ENCODE measurements at regions not wholly inside any gene's neighbourhood (a gene's known extent, or its start where the extent isn't known, plus 50 kb on each side); places are given as distances from the start of the nearest gene placed in this dataset.

DNA sequence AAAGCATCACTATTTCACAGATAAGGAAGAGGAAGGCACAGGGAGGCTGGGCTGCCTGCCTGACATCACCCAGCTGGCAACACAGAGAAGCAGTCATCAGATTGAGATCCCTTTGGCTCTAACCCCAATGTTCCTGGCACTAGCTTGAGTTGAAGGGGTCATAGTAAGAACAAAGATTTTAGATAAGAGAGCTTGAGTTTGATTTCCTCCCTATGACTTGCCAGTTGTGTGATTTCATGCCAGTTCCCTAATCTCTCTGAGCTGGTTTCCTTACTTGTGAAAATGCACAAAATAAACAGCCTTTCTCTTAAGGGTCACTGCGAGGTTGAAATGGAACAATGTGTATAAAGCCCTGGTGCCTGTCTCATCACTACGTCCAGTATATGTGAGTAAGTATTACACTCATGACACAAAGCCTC lies 475.4 kb upstream of the HS3ST1 start:
- H3K4me3 ChIP-seq (ENCODE audit: low read length), result no peak overlapping the region
- no peak overlapping the region for H3K4me2 ChIP-seq (ENCODE audit: low read length)
- no peak overlapping the region for H3K9ac ChIP-seq (ENCODE audit: low read length)
- H3K36me3 ChIP-seq (ENCODE audit: insufficient read depth, low read length), result no peaks in the 10 kb centered on the region
- H4K20me1 ChIP-seq (ENCODE audit: insufficient read depth), result no peaks in the 10 kb centered on the region
- TF ChIP-seq, protein P1, sequence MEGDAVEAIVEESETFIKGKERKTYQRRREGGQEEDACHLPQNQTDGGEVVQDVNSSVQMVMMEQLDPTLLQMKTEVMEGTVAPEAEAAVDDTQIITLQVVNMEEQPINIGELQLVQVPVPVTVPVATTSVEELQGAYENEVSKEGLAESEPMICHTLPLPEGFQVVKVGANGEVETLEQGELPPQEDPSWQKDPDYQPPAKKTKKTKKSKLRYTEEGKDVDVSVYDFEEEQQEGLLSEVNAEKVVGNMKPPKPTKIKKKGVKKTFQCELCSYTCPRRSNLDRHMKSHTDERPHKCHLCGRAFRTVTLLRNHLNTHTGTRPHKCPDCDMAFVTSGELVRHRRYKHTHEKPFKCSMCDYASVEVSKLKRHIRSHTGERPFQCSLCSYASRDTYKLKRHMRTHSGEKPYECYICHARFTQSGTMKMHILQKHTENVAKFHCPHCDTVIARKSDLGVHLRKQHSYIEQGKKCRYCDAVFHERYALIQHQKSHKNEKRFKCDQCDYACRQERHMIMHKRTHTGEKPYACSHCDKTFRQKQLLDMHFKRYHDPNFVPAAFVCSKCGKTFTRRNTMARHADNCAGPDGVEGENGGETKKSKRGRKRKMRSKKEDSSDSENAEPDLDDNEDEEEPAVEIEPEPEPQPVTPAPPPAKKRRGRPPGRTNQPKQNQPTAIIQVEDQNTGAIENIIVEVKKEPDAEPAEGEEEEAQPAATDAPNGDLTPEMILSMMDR (IDR thresholded peaks at IDR 0.05; ENCODE audit: poor library complexity, severe bottlenecking), result no peak
- TF ChIP-seq RAD21 (conservative IDR thresholded peaks at IDR 0.05) (no peak), EP300 (conservative IDR thresholded peaks at IDR 0.05; ENCODE audit: poor library complexity, severe bottlenecking) (no peak), MXI1 (conservative IDR thresholded peaks at IDR 0.05; ENCODE audit: poor library complexity, severe bottlenecking) (no peak), TAF1 (IDR thresholded peaks at IDR 0.05; ENCODE audit: low read depth) (no peak), EZH2 (IDR thresholded peaks at IDR 0.05; ENCODE audit: borderline replicate concordance, insufficient read depth, low read length, poor library complexity, severe bottlenecking) (no peak), POLR2AphosphoS5 (IDR thresholded peaks at IDR 0.05) (no peak), SMC3 (conservative IDR thresholded peaks at IDR 0.05; ENCODE audit: poor library complexity) (no peak)
- TF ChIP-seq, protein P2, sequence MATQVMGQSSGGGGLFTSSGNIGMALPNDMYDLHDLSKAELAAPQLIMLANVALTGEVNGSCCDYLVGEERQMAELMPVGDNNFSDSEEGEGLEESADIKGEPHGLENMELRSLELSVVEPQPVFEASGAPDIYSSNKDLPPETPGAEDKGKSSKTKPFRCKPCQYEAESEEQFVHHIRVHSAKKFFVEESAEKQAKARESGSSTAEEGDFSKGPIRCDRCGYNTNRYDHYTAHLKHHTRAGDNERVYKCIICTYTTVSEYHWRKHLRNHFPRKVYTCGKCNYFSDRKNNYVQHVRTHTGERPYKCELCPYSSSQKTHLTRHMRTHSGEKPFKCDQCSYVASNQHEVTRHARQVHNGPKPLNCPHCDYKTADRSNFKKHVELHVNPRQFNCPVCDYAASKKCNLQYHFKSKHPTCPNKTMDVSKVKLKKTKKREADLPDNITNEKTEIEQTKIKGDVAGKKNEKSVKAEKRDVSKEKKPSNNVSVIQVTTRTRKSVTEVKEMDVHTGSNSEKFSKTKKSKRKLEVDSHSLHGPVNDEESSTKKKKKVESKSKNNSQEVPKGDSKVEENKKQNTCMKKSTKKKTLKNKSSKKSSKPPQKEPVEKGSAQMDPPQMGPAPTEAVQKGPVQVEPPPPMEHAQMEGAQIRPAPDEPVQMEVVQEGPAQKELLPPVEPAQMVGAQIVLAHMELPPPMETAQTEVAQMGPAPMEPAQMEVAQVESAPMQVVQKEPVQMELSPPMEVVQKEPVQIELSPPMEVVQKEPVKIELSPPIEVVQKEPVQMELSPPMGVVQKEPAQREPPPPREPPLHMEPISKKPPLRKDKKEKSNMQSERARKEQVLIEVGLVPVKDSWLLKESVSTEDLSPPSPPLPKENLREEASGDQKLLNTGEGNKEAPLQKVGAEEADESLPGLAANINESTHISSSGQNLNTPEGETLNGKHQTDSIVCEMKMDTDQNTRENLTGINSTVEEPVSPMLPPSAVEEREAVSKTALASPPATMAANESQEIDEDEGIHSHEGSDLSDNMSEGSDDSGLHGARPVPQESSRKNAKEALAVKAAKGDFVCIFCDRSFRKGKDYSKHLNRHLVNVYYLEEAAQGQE (IDR thresholded peaks at IDR 0.05; ENCODE audit: borderline replicate concordance), result no peak
- H3K27me3 ChIP-seq (ENCODE audit: insufficient read depth, low read depth, low read length), result no peaks in the 10 kb centered on the region
- H3F3A ChIP-seq (ENCODE audit: insufficient read depth, low read length, poor library complexity, severe bottlenecking), result no peaks in the 10 kb centered on the region
- no peak overlapping the region for H3K27ac ChIP-seq (ENCODE audit: low read length)
- no peaks in the 10 kb centered on the region for H3K9me2 ChIP-seq (ENCODE audit: insufficient read depth, low read length)
- no peaks in the 10 kb centered on the region for H3K9me3 ChIP-seq (ENCODE audit: low read length)
- no peaks in the 10 kb centered on the region for H3K79me2 ChIP-seq (replicated peaks; ENCODE audit: insufficient read depth, low read length)
- H2AFZ ChIP-seq (ENCODE audit: low read depth, low read length), result no peak overlapping the region

DNA sequence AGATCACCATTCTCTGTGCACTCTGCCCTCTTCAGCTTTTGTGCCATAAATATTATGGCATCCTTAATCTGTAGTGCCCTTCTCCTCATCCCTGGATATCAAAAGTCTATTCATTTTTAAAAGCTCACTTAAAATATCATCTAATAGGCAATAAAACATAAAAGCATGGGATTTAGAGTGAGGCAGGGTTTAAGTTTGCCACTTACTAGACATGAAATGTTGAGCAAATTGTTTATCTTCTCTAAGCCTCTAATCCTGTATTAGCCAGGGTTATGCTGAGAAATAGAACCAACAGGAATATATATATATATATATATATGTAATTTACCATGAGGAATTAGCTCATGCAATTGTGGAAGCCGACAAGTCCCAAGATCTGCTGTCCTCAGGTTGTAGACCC lies 472.4 kb upstream of the HS3ST1 start:
- Histone ChIP-seq H3K79me2 (replicated peaks; ENCODE audit: insufficient read depth, low read length) (no peaks in the 10 kb centered on the region), H3F3A (ENCODE audit: insufficient read depth, low read length, poor library complexity, severe bottlenecking) (no peaks in the 10 kb centered on the region), H2AFZ (ENCODE audit: low read depth, low read length) (no peak overlapping the region), H3K4me3 (ENCODE audit: low read length) (no peak overlapping the region), H3K4me2 (ENCODE audit: low read length) (no peak overlapping the region), H3K9me2 (ENCODE audit: insufficient read depth, low read length) (no peaks in the 10 kb centered on the region), H3K36me3 (ENCODE audit: insufficient read depth, low read length) (no peaks in the 10 kb centered on the region), H3K9me3 (ENCODE audit: low read length) (no peaks in the 10 kb centered on the region), H3K27ac (ENCODE audit: low read length) (no peak overlapping the region), H3K27me3 (ENCODE audit: insufficient read depth, low read depth, low read length) (no peaks in the 10 kb centered on the region), H4K20me1 (ENCODE audit: insufficient read depth) (no peaks in the 10 kb centered on the region), H3K9ac (ENCODE audit: low read length) (no peak overlapping the region)
- TF ChIP-seq TAF1 (IDR thresholded peaks at IDR 0.05; ENCODE audit: low read depth), result no peak
- no peak for TF ChIP-seq RAD21 (conservative IDR thresholded peaks at IDR 0.05)
- no peak for TF ChIP-seq EP300 (conservative IDR thresholded peaks at IDR 0.05; ENCODE audit: poor library complexity, severe bottlenecking)
- TF ChIP-seq SMC3 (conservative IDR thresholded peaks at IDR 0.05; ENCODE audit: poor library complexity), result no peak
- TF ChIP-seq, protein P1 (IDR thresholded peaks at IDR 0.05; ENCODE audit: poor library complexity, severe bottlenecking), result no peak
- TF ChIP-seq MXI1 (conservative IDR thresholded peaks at IDR 0.05; ENCODE audit: poor library complexity, severe bottlenecking), result no peak
- TF ChIP-seq EZH2 (IDR thresholded peaks at IDR 0.05; ENCODE audit: borderline replicate concordance, insufficient read depth, low read length, poor library complexity, severe bottlenecking), result no peak
- TF ChIP-seq, protein P2 (IDR thresholded peaks at IDR 0.05; ENCODE audit: borderline replicate concordance), result no peak
